NCI-H2227 treated with DMSO at 0.1 percent for 48 hours (cell line): ENCODE measurements at regions not wholly inside any gene's neighbourhood (a gene's known extent, or its start where the extent isn't known, plus 50 kb on each side); places are given as distances from the start of the nearest gene placed in this dataset.

Experiments
- DNase-seq: peaks from one replicate; lab custom pipeline; 2025; lab: John Stamatoyannopoulos, UW

DNA sequence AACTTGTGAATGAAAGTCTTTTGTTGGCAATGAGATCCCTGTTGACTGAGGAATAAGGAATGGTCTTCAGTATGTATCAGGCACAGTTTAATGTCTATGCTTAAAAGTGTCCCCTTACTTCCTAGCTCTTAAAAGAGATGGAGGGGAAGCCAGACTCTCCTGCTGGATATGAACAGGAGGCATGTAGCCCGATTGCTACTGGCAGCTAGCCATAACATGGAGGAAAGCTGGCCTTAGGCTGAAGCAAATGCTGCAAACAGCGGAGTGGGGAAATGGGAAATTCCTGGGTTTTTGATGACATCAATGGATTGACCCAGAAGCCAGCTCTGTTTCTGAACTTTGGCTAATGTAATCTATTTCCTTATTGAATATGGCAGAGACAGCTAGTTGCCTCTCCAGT lies 266.1 kb downstream of the SLC4A3 start:
- DNase-seq = no peak

DNA sequence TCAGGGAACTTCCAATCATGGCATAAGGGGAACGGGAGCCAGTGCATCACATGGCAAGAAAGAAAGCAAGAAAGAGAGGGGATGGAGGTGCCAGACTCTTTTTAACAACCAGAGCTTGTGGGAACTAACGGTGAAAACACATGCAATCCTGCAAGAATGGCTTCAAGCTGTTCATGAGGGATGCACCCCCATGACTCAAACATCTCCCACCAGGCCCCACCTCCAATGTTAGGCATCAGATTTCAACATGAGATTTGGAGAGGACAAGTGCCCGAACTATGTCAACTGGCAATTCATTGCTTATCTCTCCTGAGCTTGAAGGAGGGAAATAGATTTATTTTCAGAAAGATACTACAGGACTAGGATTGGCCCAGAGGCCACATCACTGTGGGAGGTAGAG lies 270.0 kb downstream of the SLC4A3 start:
- no peak for DNase-seq

DNA sequence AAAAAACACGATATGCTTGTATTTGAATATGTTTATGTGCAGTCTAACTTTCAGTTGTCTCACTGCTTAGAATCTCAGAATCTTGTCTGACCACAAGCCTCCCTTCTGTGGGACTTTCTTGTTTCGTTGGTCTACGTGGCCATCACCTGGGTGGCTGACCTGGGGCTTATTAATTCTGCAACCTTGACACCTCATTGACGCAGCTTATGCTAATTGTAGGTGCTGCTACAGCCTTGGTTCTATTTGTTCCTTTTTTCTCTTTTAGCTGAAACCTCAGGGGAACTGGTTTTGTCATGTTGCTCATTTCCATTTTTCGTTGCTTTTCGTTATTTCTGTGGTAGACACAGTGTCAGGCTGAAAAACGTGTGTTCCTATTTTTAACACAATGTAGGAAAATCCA lies 273.7 kb downstream of the SLC4A3 start:
- no peak for DNase-seq

DNA sequence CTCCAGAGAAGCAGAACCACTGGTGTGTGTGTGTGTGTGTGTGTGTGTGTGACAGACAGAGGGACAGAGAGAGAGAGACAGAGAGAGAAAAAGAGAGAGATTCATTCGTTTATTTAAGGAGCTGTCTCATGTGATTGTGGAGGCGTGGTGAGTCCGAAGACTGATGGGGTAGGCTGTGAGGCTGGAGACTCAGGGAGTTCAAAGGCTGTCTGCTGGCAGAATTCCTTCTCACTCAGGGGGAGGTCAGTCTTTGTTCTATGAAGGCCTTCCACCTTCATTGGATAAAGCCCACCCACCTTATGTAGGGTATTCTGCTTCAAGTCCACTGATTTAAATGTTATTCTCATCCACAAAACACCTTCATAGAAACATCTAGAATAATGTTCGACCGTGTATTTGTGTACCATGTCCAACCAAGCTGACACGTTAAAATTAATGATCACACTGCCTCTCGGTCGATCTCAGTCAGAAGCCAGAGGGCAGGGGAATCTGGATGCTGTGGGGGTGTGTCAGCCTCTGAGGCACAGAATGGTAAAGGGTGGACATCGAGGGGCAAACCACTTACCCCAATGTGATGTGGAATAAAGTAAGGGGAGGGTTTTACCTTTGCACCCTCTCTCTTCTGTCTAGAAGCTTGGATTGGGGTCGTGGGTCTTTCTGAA lies 275.6 kb downstream of the SLC4A3 start:
- no peak for DNase-seq

- no peak for DNase-seq
These were observed 278.2 kb downstream of the SLC4A3 start for GRCh38 chr2:219905640-219906039.

DNA sequence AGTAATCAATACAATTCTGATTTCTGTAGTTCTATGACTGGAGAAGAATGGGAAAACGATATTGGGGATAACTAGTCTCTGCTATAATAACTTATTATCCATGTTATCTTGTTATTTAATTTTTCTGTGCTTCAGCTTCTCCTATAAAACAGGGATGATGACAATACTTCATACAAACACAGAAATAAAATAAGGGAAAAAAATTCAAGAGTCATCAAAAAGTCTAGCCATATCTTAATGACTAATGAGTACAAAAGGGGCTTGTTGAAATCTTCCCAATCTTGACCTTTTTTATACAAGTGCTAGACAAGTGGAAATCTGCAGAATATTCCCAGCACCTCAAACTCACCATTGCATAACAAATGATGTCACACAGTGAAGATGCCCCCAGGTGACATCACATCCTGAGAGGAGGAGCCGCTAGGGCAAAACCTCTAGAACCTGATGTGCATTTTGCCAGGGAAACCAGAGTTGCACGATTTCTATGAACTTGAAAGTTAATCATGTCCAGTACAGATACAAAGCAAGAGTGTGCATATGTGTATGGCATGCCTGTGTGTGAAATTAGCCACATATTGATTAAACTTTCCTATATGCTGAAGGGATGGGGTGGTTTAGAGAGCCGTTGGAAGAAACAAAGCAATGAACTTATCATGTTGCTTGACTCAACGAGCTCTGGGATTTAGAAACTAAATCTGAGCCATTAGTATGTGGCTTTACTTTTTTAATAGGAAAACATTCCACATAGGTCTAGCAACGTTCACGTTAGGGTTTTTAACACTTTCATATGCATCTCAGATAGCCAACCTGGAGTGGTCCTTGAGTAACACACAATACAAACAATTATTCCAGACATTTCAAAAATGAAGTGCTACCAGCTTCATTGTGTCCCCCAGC lies 278.9 kb downstream of the SLC4A3 start:
- DNase-seq = no peak

- no peak for DNase-seq
These were observed 279.6 kb downstream of the SLC4A3 start for GRCh38 chr2:219907011-219907365.

GRCh38 chr2:219908538-219908937 lies 281.1 kb downstream of the SLC4A3 start:
- no peak for DNase-seq

DNA sequence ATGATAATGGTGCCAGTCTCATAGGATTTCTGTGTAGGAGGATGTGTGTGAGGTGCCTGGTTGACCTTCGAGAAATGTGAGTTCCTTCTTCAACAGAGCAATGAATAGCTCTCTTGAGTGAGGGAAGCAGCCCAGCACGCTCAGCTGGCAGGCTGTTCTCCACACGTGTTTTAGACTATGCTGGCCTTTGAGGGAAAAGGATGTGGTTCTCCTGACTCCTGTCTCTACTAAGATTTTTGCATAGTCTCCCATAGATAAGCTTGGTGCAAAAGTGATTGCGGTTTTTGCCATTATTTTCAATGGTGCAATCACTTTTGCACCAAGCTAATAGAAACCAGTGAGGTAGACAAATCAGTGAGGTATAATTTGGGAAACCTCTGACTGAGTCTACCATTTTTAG lies 284.1 kb downstream of the SLC4A3 start:
- no peak for DNase-seq

DNA sequence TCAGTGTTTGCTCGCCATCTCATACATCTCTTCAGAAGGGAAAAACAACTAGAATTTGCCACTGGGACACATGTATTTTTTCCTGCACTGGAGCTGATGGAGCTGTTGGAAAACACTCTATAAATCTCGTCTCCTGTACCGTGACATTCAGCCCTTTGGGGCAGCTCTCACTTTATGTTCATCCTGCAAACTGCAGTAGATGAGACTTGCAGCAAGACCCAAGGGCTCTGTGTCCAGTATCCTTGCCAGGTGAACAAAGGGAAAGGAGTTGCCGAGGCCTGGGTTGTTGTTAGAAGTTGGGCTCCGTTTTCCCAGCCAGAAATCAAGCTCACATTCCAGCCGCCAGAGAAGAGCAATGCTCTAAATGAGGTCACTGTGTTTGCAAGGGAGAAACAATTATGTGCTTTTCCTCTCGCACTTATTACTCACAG lies 285.1 kb downstream of the SLC4A3 start:
- DNase-seq = no peak

DNA sequence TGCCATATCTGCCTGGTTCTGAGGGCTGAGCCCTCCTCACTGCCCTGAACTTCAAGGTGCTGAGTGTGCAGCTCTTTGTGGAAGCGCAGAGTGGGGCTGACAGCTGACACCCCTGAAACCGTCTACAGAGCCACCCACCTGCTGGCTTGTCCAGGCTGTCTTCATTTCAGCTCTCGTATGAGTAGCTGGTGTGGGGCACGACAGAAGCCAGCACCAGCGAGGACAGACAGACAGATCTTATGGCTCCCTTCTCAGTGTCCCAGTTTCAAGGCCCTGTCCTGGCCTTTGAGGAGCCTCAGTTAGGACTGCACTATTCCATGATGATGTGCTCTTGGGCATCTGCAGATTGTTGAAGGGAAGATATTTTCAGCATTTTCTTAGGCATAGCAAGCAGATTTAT lies 287.1 kb downstream of the SLC4A3 start:
- DNase-seq = no peak

- no peak for DNase-seq
These were observed 288.9 kb downstream of the SLC4A3 start for GRCh38 chr2:219916281-219916680.

DNA sequence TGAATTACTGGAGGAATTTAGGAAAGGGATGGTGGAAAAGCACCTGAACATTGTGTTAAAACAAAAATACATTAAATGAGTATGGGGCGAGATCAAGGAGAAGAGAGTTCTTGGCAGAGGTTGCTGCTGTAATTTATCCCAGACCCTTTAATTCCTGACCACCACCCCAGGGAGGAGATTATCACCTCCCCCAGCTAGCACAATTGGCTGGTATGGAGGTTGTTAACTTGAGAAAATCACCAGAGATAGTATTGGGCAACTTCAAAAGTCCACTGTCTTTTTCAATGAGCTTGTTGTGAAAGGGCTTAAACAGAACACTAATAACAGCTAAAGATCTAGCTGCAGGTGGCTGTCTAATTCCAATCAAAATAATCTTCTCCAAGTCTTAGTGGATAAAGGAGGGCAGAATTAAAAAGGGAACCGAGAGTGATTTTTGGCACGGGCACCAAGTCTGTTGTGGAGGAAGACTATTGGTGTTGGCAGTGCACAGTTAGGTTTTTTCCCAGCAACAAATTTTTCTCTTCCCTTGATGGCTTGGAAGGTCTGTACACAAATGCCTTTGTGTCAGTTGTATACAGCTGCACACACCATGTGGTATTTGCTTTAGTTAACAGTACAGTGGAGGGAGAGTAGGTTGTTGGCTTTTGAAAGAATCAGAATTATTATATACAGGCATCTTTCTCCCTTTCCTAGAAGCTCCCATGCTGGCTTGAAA lies 289.5 kb downstream of the SLC4A3 start:
- DNase-seq = no peak

DNA sequence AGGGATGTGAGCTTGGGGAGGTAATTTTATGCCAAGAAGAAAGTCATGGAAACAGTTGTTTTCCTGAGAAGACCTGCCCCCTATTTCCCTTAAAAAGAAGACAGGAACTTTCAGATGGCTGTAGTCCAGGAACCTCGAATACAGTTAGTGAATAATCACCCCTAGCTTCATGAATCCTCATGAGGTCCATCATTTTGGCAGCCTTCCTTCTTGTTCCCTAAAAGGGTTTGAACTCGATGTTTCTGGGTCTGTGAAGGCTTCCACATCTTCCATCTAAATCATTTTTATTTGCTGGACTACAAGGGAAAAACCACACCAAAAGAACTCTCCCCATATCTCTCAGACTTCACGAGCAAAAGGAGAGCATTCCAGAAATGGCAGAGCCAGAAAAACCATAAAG lies 290.8 kb downstream of the SLC4A3 start:
- DNase-seq = no peak

DNA sequence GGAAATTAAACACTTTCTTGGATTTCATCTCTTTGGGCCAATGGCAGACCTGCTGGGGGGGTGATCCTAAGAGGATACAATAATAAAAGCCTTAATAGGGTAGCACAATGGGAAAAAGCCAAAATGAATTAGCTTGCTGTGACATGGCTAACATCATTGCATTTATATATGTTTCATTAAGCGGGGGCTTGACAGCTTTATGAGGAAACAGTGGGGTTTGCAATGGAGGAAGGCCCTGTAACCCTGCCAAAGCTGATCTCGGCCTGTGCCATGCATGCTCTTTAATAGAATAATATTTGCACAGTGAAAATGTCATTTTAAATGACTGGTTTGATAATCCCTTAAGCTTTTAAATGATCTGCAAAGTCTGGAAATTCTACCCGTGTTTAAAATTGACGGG lies 291.5 kb downstream of the SLC4A3 start:
- no peak for DNase-seq

GRCh38 chr2:219919506-219919905 lies 292.1 kb downstream of the SLC4A3 start:
- no peak for DNase-seq

GRCh38 chr2:219929835-219930234 lies 302.4 kb downstream of the SLC4A3 start:
- DNase-seq = no peak

GRCh38 chr2:219939647-219940046 lies 312.2 kb downstream of the SLC4A3 start:
- no peak for DNase-seq

- no peak for DNase-seq
These were observed 317.4 kb downstream of the SLC4A3 start for GRCh38 chr2:219944866-219945265.

GRCh38 chr2:219946021-219946420 lies 318.6 kb downstream of the SLC4A3 start:
- no peak for DNase-seq

- no peak for DNase-seq
These were observed 319.1 kb downstream of the SLC4A3 start for GRCh38 chr2:219946529-219946928.

GRCh38 chr2:219947575-219947974 lies 320.1 kb downstream of the SLC4A3 start:
- DNase-seq = no peak

DNA sequence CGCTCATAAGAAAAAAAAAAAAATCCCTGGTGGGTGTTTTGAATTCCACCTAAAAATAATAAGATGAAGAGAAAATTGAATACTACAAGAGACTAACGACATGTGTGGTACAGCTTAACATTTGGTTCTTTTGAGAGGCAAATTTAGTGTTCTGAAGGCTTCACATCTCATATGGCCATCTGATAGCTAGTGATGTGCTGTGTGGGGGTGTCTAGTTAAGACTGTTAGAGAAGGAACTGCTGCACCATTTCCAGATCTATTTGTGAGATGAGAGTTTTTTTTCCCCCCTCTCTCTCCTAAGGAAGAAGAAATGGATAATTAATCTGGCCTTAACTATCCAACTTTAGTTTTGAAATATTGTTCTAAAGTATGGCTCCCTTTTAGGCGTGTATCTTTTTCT lies 321.6 kb downstream of the SLC4A3 start:
- DNase-seq = no peak
